Heart left ventricle (tissue), 16 donors: ENCODE measurements at regions not wholly inside any gene's neighbourhood (a gene's known extent, or its start where the extent isn't known, plus 50 kb on each side); places are given as distances from the start of the nearest gene placed in this dataset.

ENCODE experiments used
- ATAC-seq, 4 donors: fragments of 200-7000 bp; cut with Tn5 transposase; one replicate each; pipeline ENCODE4 v1.9.1; 2020 to 2022; ENCODE audit warnings: moderate library complexity in 4 of 4, mild to moderate bottlenecking in 3 of 4, moderate number of reproducible peaks in 1 of 4
- DNase-seq, 5 donors: peaks; one replicate each; pipeline ENCODE4 v3.0.0-alpha.2; 2020
- H3K27ac ChIP-seq, 12 donors: fragments of 200-600 bp; sonication (generic) in 4 of 12; one replicate each; pipeline versions ENCODE4 v1.5.0 to v1.8.0; 2016 to 2022; ENCODE audit warnings: mild to moderate bottlenecking in 2 of 12
- H3K27me3 ChIP-seq, 9 donors: fragments of 200-600 bp; sonication (generic) in 2 of 9; one replicate each; pipeline versions ENCODE4 v1.5.1 to v1.8.0; 2016 to 2022; ENCODE audit warnings: mild to moderate bottlenecking in 3 of 9
- H3K36me3 ChIP-seq, 9 donors: fragments of 200-600 bp; sonication (generic) in 2 of 9; one replicate each; pipeline versions ENCODE4 v1.5.0 to v1.8.0; 2018 to 2022; ENCODE audit warnings: mild to moderate bottlenecking in 2 of 9
- H3K4me1 ChIP-seq, 12 donors: fragments of 200-600 bp; sonication (generic) in 4 of 12; one replicate each; pipeline versions ENCODE4 v1.5.0 to v1.8.0; 2016 to 2022; ENCODE audit warnings: mild to moderate bottlenecking in 3 of 12
- H3K4me3 ChIP-seq, 12 donors: fragments of 200-600 bp; sonication (generic) in 4 of 12; one replicate each; pipeline versions ENCODE4 v1.5.0 to v1.8.0; 2017 to 2022; ENCODE audit warnings: mild to moderate bottlenecking in 9 of 12, moderate library complexity in 4 of 12
- H3K9me3 ChIP-seq, 12 donors: fragments of 200-600 bp; sonication (generic) in 4 of 12; one replicate each; pipeline versions ENCODE4 v1.5.0 to v1.8.0; 2016 to 2022; ENCODE audit warnings: mild to moderate bottlenecking in 1 of 12
- POLR2A ChIP-seq, 2 donors: fragments of 450-650 bp; IDR thresholded peaks; one replicate each; pipeline ENCODE4 v1.6.1; 2017; ENCODE audit warnings: antibody characterized with exemption in 2 of 2, mild to moderate bottlenecking in 2 of 2, moderate library complexity in 2 of 2
- WGBS, 4 donors: extraction: QIAGEN DNeasy Blood & Tissue Kit in 2 of 4; methylation state at CpG; one replicate each; pipeline versions ENCODE4 v1.1.5 to v1.1.7; 2013 to 2018; 5-methylcytosine and 5-hydroxymethylcytosine counted together
- intact Hi-C, 10 donors: fragments of 100-400 bp; cut with DNase I; formaldehyde crosslinking; loops; one replicate each; pipeline versions ENCODE4 v1.11.1 to v1.14.2; 2022
- TF ChIP-seq, protein P1 (sequence below), 12 donors: fragments of 200-600 bp; sonication (generic) in 4 of 12; IDR thresholded peaks; one replicate each; pipeline versions ENCODE4 v1.5.0 to v1.8.0; 2018 to 2022; ENCODE audit warnings: antibody characterized with exemption in 12 of 12, mild to moderate bottlenecking in 5 of 12
- donor health status: ischemic (EF 13 %, LVEDD 7.1; RV severe dilation, severe dysfunction).
- donor health status: healthy with polysubstance abuse.
- donor health status: DM: no; HTN: yes; CAD: no.
- donor health status: DM: no; HTN: no; CAD: no.
- donor health status: ischemic (EF 25% LVEDD 6.9; RV normal size, moderate dysfunction).
- donor health status: ischemic (EF 25% LVEDD 5.7; RV mildly dilated, moderate dysfunction).
- donor health status: healthy.
- donor health status: DM: yes; HTN: yes; CAD: no.
- donor health status: ischemic (EF 35%, LVEDD 5.7; RV mildly dilated, moderate dysfunction).
- donor health status: nonischemic (EF 11% LVEDD 7.7; RV severe dilation, severe dysfunction).
- donor health status: DM: yes; HTN: yes; CAD: no.
- donor health status: PGD.
- donor health status: ischemic (EF 29% LVEDD 5.4; RV normal size, mild dysfunction).
- donor health status: nonischemic (EF 23%, LVEDD 6.1; RV moderate dilation, normal function).

DNA sequence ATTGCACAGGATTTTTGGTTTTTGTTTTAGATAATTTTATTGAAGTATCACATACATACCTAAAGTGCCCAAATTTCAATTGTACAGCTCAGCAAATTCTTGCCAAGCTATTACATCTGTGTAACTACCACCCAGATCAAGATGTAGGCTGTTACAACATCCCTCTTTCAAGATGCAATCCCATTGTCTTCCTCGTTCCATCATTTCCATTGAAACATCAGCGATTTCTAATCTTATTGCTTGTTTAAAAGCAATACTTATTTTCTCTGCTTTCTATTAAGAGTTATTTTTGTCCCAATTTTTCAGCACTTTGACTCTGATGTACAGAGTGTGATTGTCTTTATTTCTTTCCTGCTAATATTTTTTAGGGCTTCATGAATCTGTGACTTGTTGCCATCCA, 372.8 kb upstream of the SHH start:
- ATAC-seq (no peak), DNase-seq (no peak)
- WGBS, 4 donors, result 91 to 96% (median 93%) methylated on average over 2 of the region's 2 CpGs
- no peaks in the 10 kb centered on the region for H3K36me3 ChIP-seq
- no peaks in the 10 kb centered on the region for H3K4me1 ChIP-seq
- peaks cover 0 to 29% (median 0%) of the 10 kb centered on the region in 9 donors for H3K27me3 ChIP-seq
- intact Hi-C loops, result no loop called here
- no peak for TF ChIP-seq POLR2A (IDR thresholded peaks at IDR 0.05)
- TF ChIP-seq, protein P1, sequence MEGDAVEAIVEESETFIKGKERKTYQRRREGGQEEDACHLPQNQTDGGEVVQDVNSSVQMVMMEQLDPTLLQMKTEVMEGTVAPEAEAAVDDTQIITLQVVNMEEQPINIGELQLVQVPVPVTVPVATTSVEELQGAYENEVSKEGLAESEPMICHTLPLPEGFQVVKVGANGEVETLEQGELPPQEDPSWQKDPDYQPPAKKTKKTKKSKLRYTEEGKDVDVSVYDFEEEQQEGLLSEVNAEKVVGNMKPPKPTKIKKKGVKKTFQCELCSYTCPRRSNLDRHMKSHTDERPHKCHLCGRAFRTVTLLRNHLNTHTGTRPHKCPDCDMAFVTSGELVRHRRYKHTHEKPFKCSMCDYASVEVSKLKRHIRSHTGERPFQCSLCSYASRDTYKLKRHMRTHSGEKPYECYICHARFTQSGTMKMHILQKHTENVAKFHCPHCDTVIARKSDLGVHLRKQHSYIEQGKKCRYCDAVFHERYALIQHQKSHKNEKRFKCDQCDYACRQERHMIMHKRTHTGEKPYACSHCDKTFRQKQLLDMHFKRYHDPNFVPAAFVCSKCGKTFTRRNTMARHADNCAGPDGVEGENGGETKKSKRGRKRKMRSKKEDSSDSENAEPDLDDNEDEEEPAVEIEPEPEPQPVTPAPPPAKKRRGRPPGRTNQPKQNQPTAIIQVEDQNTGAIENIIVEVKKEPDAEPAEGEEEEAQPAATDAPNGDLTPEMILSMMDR (IDR thresholded peaks at IDR 0.05), result no peak
- no peak overlapping the region for H3K4me3 ChIP-seq
- peaks cover 0 to 23% (median 7%) of the 10 kb centered on the region in 12 donors for H3K9me3 ChIP-seq
- H3K27ac ChIP-seq, result no peak overlapping the region

DNA sequence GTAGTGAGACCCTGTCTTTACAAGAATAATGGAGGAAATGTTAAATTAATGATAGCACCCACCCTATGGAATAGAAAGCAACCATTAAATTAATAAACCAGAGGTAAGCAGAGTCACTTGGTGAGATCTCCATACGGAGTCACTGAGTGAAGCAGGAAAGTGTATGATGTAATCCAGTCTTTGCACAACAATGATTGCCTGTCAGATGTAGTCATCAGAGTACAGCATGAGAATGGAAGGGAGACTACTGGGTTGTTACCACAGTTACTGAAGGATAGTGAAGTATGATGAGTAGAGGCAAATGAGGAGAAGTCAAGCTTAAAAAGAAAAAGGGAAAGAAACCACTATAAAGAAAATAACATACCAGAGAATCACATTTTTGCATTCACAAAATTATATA, 371.9 kb upstream of the SHH start:
- Histone ChIP-seq H3K36me3 (no peaks in the 10 kb centered on the region), H3K4me1 (no peaks in the 10 kb centered on the region), H3K27ac (no peak overlapping the region), H3K4me3 (no peak overlapping the region), H3K9me3 (peaks cover 0 to 23% (median 7%) of the 10 kb centered on the region in 12 donors), H3K27me3 (peaks cover 0 to 35% (median 2%) of the 10 kb centered on the region in 9 donors)
- WGBS, 4 donors, result 33 to 58% (median 45%) methylated on average over 1 of the region's 1 CpG
- ATAC-seq, result no peak
- TF ChIP-seq, protein P1 (IDR thresholded peaks at IDR 0.05), result no peak
- no peak for TF ChIP-seq POLR2A (IDR thresholded peaks at IDR 0.05)
- DNase-seq, result no peak
- intact Hi-C loops, result no loop called here

DNA sequence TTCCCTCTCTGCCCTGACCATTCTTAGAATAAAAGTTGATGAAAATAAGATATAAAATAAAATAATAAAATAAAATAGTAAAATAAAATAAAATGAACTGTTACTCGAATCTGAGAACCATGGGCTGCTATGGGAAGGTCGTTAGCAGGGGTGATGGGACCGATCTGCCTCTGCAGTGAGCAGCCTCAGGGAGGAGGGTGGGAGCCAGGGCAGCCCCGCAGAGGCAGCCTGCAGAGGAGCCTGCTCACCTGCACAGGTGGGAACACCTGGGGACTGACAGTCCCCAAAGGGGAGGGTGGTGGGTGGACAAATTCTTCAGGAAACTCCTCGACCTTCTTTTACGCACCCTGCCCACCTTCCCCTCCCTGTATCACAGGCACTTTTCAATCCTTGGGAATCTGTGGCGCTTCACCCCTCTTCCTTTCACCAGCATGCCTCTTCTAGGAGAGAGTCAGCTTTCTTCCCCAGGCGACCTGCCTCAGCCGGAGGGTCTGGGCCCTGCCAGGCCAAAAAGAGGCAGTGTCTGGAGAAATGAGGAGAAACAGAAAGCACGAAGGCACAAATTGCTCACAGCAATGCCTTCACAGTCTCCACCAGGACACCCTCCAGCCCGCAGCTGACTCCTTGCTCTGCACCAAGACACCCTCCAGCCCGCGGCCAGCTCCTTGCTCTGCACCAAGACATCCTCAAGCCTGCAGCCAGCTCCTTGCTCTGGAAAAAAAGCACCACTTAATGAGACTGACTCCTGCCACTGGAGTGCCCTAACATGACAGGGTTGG, 368.4 kb upstream of the SHH start:
- ATAC-seq (no peak), DNase-seq (peak in 2 of 5 donors; percentile 7 to 28)
- H3K27me3 ChIP-seq, result peaks cover 0 to 42% (median 2%) of the 10 kb centered on the region in 9 donors
- WGBS, 4 donors, result 73 to 79% (median 77%) methylated on average over 13 of the region's 13 CpGs
- peaks cover 0 to 5% (median 0%) of the 10 kb centered on the region in 12 donors for H3K9me3 ChIP-seq
- no peak for TF ChIP-seq POLR2A (IDR thresholded peaks at IDR 0.05)
- TF ChIP-seq, protein P1 (IDR thresholded peaks at IDR 0.05), result no peak
- no peak overlapping the region for H3K4me3 ChIP-seq
- H3K36me3 ChIP-seq, result no peaks in the 10 kb centered on the region
- intact Hi-C loops, result no loop called here
- no peak overlapping the region for H3K27ac ChIP-seq
- no peaks in the 10 kb centered on the region for H3K4me1 ChIP-seq

DNA sequence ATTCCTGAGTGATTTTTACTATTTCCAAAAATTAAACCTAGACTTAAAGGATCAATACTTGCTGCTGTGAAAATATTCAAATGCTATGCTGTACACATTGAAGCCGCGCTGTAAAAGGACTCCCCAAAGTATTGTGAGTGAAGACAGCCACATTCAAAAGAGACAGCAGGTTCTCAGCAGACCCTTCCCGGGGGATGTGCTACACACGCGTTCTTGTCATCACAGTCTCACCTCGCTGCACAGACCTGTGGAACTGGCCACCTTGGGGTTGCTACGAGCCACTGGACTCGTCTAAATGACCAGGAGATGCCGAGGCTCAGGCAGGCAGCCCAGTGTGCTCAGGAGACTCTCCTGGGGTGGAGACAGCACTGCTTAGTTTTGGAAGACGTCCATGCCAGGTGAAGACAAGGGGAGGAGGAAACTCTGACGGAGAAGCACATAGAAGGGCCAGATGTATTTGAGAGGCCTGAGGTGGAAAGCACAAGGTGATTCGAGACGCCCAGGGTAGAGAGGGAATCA, 367.7 kb upstream of the SHH start:
- intact Hi-C loops, result no loop called here
- H3K27me3 ChIP-seq, result peaks cover 0 to 49% (median 2%) of the 10 kb centered on the region in 9 donors
- peak in 1 of 5 donors; percentile 32 for DNase-seq
- 63 to 71% (median 67%) methylated on average over 13 of the region's 13 CpGs for WGBS, 4 donors
- no peak overlapping the region for H3K27ac ChIP-seq
- H3K4me3 ChIP-seq, result no peak overlapping the region
- H3K9me3 ChIP-seq, result no peaks in the 10 kb centered on the region
- no peak for ATAC-seq
- no peaks in the 10 kb centered on the region for H3K36me3 ChIP-seq
- TF ChIP-seq, protein P1 (IDR thresholded peaks at IDR 0.05), result no peak
- H3K4me1 ChIP-seq, result no peaks in the 10 kb centered on the region
